Stimulated activated CD8-positive, alpha-beta memory T cell treated with anti-CD3 and anti-CD28 coated beads, Interleukin-4, amount 100 ng/mL, for 24 hours (primary cell): ENCODE measurements at regions not wholly inside any gene's neighbourhood (a gene's known extent, or its start where the extent isn't known, plus 50 kb on each side); places are given as distances from the start of the nearest gene placed in this dataset.

ENCODE experiments used
- DNase-seq: peaks from one replicate; pipeline ENCODE4 v3.0.0-alpha.2; 2020; ENCODE audit warnings: low read depth

DNA sequence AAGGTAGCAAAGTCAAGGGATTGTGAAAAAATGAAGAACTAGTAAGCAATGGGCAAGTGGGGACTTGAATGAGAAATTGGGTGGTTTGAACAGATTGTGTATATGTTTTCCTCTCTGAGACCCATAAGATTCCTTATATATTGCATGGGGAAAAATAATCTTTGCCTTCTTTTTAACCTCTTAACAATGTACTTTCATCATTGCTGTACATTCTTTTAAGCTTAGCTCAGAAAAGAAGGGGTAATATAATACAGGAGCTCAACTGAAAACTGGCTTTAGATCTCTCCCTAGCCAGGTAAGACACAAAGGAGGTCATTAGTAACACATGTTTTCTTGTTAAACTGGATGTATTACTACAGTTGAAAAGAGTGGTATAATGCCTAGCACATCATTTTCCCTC lies 287.2 kb downstream of the RNF144B start:
- no peak for DNase-seq

DNA sequence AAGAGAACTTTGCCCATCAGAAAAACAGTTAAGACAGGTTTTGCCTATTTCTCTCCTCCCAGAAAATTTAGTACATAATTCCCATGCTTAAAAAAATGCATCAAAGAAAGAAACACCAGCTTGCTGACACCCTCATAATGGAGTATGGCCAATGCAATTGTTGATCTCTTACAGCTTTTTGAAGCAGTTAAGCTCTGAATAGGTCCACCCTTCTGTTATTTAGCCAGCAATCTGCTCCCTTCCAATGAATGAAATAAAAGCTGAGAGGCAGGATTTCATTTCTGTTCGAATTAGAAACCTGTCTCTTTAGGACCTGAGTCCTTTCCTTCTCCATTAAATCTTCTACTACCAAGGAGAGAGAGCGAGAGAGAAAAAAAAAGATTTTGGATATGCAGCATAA lies 288.7 kb downstream of the RNF144B start:
- no peak for DNase-seq

DNA sequence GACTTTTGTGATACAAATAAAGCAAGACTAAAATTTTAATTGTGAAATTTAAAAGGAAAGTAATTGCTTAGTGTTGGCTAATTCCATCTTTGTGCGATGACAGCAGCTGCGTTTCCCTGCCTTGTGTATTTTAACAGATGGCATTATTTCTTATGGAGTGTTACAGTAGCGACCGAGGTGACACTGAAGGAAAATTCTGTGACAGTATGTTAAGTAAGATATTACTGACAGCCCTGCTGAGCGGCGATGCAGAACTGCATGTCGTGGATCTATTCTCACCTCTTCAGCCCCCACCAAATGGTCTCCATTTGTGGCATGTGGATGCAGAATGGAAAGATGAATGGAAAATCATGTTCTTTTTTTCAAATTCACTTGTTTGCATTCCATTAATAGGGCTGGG lies 289.4 kb downstream of the RNF144B start:
- no peak for DNase-seq

DNA sequence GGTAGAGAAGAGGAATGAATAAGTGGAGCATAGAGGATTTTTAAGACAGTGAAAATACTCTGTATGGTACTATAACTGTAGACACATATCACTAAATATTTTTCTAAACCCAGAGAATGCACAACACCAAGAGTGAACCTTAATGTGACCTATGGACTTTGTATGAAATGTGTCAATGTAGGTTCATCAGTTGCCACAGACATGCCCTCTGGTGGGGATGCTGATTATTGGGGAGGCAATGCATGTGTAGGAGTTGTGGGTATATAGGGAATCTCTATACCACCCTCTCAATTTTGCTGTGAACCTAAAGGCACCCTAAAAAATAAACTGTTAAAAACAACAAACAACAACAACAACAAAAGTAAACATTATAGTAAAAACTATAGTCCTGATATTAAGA lies 293.7 kb downstream of the RNF144B start:
- DNase-seq, result no peak

DNA sequence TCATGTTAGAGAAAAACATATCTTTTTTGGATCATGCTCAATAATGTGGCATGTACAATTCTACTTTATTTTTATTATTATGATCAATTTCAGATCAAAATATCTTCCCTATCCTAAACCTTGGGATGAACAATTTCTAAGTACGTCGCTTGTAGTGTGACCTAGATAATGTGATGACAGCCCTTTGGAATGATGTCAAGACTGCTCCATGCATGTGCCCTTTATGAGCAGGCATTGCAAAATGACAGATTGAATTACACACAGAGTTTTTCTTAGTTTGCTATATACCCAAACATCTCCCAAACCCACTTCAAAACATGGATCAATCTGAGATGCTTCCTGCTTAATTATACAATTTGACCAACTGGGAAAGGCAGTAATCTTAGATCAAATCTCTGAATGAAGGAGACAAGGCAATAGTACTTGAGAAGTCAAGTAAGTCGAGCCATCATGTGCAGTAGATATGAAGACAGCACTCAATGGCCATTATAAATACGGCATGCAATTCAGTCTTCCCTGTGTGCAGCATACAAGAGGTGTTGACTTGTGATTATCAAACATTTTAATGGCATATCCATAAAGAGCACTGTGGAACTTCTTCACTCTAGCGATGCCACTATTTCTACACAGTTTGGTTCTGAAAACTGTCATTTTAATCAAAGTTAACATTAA lies 294.8 kb downstream of the RNF144B start:
- no peak for DNase-seq

DNA sequence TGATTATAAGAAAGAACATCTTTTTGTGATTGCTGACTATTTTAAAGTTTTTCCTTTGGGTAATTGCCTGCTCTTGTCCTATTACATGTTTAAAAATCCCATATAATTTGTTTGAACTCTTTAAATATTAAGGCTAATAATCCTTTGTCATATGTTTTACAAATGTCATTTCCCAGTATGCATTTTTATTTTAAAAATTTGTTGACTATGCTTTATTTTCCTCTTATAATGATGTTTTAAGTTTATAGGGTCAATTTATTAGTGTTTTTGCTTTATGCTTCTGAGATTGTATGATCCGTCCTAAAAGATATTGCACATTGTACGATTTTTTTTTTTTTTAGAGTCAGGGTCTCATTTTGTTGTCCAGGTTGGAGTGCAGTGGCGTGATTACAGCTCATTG lies 297.2 kb downstream of the RNF144B start:
- DNase-seq, result no peak

DNA sequence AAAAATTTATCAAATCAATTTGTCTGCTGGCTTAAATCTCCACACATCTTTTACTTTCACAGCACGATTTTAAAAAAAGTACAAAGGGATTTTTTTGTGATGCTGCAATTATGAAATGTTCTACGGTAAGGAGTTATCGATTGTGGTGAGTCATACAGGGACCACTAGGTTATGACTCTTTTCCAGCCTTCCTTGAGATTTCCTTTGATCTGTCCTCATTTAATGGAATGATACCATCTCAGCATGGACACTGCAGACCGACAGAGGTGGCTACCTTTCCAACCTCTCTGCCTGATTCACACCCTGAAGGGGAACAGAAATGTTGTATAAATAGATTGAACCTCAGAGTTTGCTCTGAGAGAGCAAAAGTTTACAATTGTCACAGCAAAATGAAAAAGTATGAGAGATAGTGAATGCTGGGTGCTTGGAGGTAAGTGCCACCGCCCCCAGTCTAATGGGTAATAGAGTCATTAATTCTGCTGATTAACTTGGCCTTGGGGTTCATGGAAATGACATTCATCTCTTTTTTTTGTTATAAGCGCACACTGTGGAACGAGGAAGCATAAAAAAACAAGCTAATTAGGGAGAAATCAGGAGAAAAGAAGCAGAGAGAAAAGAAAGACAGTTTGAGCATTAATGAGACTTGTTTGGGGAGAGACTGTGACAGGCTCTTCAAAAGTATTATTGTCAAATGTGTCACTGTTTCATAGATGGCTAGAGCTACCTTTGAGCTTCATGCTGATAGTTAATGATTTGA lies 306.0 kb downstream of the RNF144B start:
- no peak for DNase-seq

DNA sequence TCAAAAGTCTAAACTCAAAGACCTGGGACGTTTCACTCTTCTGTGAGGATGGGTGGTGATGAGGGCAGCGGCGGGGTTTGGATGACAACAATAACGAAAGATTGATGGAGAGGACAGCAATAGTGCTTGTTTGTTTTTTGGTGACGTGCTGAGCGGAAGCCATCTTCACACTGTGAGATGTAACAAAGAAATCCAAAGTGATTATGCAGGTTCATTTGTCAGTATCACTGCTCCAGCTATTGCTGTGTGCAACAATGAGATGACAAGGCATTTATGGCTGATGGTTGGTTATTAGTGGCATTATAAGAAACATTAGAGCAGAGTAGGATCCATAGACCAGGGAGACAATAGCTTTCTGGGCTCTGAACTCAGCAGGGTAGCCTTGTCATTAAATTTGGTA lies 306.7 kb downstream of the RNF144B start:
- DNase-seq, result no peak

DNA sequence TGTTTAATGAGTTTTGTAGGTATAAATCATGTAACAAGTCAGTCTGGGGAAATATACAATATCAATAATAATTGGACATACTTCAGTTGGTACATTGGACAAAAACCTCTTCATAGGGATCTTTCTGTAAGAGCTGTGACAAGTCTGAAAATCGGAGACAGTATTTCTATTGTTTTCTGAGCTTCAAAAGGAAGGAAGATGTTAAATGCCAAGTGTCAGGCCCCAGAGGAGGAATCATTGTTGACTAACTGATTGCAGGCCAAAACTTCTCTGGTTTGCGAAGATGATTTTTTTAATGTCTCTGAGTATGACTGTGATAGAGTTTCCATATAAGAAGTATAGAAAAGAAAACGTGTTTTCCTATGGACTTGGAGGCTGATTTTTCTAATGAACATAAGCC lies 316.4 kb downstream of the RNF144B start:
- no peak for DNase-seq

DNA sequence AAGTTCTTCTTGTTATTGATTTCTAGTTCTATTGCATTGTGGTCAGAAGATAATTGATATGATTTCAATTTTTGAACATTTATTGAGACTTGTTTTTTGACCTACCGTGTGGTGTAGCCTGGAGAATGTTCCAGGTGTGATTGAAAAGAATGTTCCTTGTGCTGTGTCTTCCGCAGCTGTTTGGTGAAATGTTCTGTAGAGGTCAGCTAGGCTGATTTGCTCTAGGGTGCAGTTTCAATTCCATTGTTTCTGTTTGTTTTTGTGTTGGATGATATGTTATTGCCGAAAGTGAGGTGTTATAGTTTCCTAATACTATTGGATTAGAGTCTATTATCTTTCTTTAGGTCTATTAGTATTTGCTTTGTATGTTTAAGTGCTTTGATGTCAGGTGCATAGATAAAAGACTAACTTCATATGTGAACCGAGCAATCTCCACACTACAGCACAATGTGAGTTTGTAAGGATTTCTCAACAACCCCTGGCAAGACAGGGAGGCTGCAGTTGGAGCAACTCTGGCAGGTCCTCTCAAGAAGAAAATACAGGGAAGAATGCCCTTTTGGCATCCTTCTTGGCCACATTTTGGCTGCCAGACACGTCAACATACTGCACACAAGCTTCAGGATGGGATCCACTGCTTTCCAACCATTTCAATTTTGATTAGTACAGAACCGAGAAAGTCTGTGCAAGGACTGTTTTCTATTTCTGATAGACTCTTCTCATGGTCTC lies 320.7 kb downstream of the RNF144B start:
- DNase-seq, result no peak

DNA sequence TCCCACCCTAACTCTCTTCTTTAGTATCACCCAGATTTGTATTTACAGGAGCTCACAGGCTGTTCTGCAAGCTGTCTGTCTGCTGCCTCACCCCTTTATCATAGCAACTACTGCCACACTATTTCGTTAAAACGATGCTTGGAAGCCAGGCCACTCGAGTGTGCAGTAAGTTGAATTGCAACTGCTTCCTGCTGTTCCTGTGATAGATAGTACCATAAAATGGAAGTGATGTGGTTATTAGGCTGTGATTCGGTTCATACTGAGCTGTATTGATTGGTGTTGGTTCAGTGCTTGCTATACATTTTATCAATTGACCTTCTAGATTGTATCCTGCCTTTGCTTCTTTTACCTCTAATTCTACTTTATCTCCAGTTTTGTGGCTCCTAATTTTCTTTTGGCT lies 325.4 kb downstream of the RNF144B start:
- DNase-seq, result no peak

DNA sequence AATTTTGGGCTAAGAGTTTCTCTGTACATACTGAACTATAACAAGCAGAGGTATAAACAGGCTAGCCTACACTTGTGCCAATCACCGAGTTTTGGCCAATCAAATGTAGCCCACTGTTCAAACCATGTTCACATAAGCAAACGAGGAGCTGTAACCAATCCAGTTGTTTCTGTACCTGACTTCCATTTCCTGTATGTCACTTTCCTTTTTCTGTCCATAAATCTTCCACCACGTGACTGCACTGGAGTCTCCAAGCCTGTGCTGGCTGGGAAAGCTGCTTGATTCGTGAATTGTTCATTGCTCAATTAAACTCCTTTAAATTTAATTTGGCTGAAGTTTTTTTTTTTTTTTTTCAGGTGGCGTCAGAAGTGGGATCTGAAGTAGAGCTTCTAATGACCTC lies 332.9 kb downstream of the RNF144B start:
- no peak for DNase-seq

DNA sequence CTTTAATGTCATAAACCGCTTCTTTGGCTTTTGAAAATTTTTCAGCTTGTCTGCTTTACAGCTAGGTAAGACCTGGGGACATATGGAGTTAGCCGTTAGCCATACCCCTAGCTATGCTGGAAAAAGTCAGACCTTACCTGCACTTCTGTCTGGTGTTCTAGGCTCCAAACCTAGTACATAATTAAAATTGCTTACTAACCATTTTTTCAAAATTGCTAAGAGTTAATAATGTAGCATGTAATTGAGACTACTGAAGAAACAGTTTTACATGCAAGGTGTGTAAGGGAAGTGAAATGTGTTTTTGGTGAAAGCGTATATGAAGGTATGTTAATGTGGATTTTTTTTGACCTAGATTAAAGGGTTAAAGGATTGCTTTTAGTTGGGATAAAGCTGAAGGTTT lies 336.9 kb downstream of the RNF144B start:
- DNase-seq, result no peak

DNA sequence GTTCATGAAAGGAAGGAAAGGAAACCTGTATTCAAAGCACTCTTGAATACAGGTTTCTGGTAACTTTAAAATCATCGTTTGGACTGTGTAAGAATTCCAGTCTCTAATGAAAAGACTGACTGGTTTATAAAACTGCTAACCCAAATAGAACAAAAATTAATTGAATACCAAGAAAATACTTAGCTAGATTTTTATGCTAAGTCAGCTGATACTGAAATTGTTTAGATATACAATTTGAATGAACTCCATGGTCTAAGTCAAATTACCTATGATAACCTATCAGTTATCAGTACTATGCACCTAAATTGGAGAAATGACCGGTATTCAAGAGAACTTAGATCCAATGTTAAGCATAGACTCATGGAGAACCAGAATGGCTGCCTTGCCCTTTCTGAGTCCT lies 338.3 kb downstream of the RNF144B start:
- no peak for DNase-seq

DNA sequence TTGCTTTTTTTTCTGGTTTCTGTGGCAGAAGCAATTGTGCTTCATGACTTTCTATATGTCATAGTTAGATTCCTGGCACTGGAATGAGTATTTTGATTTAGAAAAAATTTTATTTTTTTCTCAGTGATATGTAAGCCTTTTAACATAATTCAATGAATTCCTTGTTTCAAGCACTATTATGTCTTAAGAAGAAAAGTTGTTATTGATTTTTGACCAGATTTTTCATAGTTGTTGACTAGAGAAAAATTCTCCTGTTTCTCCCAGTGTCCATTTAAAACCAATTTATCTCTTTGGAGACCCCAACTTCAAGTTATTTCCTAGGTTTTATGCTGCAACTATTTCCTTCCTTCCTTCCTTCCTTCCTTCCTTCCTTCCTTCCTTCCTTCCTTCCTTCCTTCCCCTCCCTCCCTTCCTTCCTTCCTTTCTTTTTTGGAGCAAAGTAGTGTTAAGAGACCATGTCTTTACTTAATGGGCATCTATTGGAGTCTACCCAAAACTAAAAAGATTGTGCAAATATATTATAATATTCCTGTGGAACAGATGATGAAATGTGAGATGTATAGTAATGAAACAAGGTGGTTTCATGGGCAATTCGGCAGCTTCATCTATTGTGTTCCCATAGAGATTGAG lies 346.9 kb downstream of the RNF144B start:
- DNase-seq, result no peak

DNA sequence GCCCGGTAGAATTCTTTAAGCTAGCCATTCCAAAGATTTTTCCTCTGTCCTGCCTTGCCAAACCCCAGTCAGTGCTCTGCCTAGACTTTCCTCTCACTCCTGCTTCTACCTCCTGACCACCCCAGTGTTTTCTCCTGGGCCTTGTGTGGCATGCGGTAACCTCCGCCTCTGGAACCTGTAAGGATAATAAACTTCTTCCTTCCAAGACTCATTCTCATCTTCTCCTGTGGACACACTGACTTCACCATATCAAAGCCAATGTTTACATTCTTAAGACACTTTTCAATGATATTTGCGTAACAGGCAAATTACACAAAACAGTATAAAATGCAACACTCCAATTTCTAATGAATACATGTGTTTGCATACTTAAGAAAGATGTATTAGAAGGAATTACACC lies 354.6 kb downstream of the RNF144B start:
- DNase-seq, result no peak

DNA sequence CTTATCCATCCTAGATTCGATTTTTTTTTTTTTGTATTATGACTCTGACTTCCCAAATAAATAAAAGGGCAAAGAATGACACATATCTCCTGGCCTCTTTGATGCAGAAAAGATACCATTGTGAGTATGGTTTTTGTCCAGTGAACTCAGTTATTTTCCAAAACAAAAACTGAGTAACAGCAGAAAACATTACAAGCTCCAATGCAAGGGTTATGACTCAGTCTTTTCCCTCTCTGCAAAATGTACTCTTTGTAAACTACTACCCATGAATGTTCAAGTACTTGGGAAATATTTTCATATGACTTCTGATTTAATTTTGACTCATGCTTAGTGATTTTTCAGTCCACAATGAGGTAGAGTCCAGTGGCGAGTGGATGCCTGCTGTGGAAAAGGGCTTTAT lies 355.3 kb downstream of the RNF144B start:
- DNase-seq, result no peak

DNA sequence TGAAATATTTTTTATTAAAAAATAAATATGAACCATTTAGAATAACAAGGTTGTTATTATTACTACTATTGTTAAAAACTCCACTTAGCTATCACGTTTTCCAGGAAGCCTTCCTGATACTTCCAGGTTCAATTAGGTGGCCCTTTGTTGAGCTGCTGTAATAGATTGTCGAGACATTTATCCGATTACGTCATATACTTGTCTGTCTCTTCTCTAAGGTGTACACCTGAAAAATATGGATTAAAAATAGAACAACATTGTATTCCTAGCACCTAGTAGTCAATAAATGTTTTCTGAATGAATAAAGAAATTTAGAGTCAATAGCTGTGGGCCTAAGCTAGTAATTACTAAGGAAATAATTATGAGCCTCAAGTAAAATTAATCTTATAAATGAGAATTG lies 359.6 kb downstream of the RNF144B start:
- DNase-seq, result no peak

DNA sequence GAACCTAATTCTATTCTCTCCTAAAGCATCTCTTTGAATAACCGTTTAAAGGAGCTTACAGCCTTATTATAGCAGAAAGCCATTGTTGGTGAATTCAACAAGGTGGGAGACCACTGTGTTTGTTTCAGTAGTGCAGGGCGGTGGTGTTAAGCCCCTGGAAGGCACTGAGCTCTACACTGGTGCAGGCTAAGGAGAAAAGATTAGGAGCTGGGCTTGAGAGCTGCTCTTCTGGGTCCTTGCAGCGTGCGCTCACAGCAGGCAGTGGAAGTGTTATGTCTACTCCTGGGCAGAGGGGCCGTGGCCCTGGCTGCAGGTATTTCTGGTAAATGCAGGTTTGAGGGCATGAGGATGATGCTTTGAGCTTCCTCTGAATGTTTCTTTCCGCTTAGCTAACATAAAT lies 361.2 kb downstream of the RNF144B start:
- DNase-seq, result no peak

DNA sequence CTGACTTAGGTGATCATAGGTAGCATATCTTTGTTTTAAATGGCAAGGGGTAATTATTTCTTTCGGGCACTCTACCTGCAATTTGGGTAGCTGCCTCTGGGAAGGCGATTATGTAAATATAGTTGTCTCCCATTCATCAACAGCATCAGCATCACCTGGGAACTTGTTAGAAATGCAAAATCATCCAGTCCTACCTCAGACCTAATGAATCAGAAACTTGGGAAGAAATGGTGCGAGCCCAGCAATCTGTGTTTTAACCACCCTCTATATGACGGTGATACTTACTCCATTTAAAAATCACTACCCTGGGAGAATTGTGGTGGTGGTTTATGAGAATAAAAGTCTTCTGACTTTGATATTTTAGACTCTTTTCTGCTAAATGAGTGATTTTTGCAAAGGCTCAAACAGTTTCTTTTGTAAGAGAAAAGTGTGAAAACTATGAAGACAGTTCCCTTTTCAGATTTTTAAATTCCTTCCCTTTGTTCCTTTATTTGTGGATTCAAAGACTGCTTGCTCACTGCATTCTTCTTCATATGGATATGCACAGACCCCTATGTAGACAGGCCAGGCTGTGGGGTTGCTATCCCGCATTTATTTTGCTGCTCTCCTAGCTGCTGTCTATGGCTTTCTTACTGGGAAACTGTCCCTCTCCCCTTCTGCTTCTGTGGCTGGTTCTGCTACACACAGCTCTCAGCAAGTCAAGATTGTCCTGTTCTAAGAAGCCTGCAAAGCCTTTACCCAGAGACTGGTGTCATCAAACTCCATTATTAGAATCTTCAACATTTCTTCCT lies 365.3 kb downstream of the RNF144B start:
- DNase-seq, result no peak

DNA sequence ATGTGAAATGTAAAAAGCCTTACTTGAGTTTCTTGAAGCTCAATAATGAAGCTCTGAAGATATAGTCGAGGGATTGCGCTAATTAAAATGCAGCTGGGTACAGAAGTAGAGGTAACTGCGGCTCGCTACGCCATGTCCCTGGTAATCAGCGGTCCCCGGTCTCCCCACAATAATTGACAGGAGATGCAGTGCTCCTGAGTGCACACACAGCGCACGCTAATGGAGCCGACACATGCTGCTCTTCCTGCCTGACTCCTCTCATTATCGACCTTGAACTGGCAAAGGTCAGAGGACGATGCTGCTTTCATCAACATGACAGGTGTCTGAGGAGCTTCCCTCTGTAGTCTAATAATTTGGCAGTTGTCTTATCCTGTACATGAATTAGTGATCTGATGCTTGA lies 365.9 kb downstream of the RNF144B start:
- no peak for DNase-seq

DNA sequence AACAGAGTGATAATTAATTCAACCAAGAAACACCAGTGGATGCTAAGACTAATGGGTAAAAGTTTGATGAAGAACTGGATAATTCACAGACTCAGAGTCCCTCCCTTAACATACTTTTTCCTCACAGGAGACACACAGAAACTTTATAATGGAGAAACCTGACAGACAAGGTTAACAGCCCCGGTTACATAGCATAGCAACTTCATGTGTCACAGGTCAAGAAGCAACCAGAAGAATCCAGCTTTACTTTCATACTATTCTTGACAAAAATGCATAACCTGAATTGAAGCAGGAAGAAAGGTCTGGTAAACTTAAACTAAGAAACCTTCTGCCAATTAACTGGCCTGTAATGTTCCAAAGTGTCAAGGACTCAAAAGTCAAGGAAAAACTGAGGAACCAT lies 375.9 kb downstream of the RNF144B start:
- no peak for DNase-seq
